Activated CD8-positive, alpha-beta memory T cell treated with anti-CD3 and anti-CD28 coated beads, Interleukin-2, amount 10 ng/mL, durations not matched to agents 7 days and 5 days (primary cell): ENCODE measurements at regions not wholly inside any gene's neighbourhood (a gene's known extent, or its start where the extent isn't known, plus 50 kb on each side); places are given as distances from the start of the nearest gene placed in this dataset.
"Not testable (repeated sequence)": the region's sequence is repeated elsewhere in the genome, so short reads cannot be mapped to it uniquely, and the experiment has no call there.

Experiments
- ATAC-seq: fragments of 150-1000 bp; cut with Tn5 transposase; one replicate; pipeline ENCODE4 v1.10.0; 2021; ENCODE audit warnings: moderate library complexity
- CTCF ChIA-PET: fragments of 350-600 bp; sonication (Branson Sonifier 250); formaldehyde crosslinking; loops from one replicate; lab custom pipeline; 2021; ENCODE audit warnings: antibody characterized with exemption; lab: Charles Lee
- DNase-seq: peaks from one replicate; pipeline ENCODE4 v3.0.0-alpha.2; 2020
- H3K27ac Mint-ChIP-seq: one replicate; pipeline ENCODE4 v1.8.0; 2021; ENCODE audit warnings: mild to moderate bottlenecking, mixed read lengths
- H3K27me3 Mint-ChIP-seq: one replicate; pipeline ENCODE4 v1.8.0; 2021; ENCODE audit warnings: mixed read lengths
- H3K36me3 Mint-ChIP-seq: one replicate; pipeline ENCODE4 v1.8.0; 2021; ENCODE audit warnings: mild to moderate bottlenecking, mixed read lengths
- H3K4me1 Mint-ChIP-seq: one replicate; pipeline ENCODE4 v1.8.0; 2021; ENCODE audit warnings: mixed read lengths
- H3K4me3 Mint-ChIP-seq: one replicate; pipeline ENCODE4 v1.8.0; 2021; ENCODE audit warnings: mild to moderate bottlenecking, moderate library complexity, mixed read lengths
- H3K9me3 Mint-ChIP-seq: one replicate; pipeline ENCODE4 v1.8.0; 2022; ENCODE audit warnings: low read depth, mixed read lengths

DNA sequence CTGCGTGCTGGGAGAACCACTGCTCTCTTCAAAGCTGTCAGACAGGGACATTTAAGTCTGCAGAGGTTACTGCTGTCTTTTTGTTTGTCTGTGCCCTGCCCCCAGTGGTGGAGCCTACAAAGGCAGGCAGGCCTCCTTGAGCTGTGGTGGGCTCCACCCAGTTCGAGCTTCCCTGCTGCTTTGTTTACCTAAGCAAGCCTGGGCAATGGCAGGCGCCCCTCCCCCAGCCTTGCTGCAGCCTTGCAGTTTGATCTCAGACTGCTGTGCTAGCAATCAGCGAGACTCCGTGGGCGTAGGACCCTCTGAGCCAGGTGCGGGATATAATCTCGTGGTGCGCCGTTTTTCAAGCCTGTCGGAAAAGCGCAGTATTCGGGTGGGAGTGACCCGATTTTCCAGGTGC lies 837.0 kb downstream of the EPHA3 start:
- H3K36me3 Mint-ChIP-seq, H3K9me3 Mint-ChIP-seq, CTCF ChIA-PET, DNase-seq, H3K4me1 Mint-ChIP-seq, ATAC-seq, H3K27ac Mint-ChIP-seq, H3K27me3 Mint-ChIP-seq, H3K4me3 Mint-ChIP-seq: not testable (repeated sequence)

DNA sequence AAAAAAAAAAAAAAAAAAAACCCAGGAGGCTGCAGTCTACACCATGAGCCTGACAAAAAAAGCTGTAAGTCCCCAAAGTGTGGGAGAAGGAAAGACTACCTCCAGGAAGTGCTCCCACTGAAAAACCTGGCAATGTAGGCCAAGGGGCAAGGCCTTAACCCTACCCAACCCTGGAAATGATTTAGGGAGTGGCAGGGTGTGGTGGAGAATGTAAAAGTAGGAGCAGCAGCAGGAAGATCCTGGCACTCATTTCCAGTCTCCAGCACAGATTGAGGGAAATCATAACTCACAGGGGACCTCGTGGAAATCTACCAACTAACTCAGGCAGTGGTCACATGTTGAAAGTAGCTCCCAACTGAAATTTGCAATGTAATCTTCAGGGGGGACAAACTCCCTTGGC lies 839.5 kb downstream of the EPHA3 start:
- Mint-ChIP-seq H3K4me3 (no peak overlapping the region), H3K27ac (no peak overlapping the region), H3K4me1 (no peaks in the 10 kb centered on the region), H3K36me3 (no peaks in the 10 kb centered on the region), H3K27me3 (no peaks in the 10 kb centered on the region), H3K9me3 (peaks cover 10% of the 10 kb centered on the region)
- CTCF ChIA-PET: no interaction called here
- ATAC-seq (no peak), DNase-seq (no peak)

DNA sequence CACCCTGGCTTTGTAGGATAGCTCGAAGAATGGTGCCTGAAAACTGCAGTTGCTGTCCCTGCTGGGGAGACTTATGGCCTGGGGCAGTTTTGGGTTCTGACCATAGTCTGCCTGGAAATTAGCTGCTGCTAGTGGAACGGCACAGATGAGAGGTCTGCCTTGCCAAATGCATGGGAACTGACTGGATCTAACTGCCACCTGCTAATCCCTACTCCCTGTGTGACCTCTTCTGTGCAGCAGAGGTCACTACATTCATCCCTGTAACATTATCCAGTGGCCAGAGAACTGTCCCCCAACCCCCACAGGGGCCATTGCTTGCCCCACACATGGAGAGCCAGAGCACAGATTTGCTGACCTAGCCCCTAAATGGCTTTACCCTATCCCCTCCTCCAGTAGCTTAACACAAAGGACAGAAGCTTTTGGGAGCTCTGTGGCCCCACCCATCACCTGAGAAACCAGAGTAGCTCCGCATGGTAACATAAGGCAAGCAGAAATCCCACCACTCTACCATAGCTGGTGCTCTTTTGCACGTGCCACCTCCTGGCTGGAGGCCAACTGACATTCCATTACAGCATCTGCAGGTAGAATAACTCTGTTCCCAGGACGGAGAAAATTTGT lies 840.0 kb downstream of the EPHA3 start:
- Mint-ChIP-seq H3K4me1 (no peaks in the 10 kb centered on the region), H3K4me3 (no peak overlapping the region), H3K27me3 (no peaks in the 10 kb centered on the region), H3K27ac (no peak overlapping the region), H3K9me3 (peaks cover 11% of the 10 kb centered on the region), H3K36me3 (no peaks in the 10 kb centered on the region)
- CTCF ChIA-PET: no interaction called here
- no peak for ATAC-seq
- no peak for DNase-seq

DNA sequence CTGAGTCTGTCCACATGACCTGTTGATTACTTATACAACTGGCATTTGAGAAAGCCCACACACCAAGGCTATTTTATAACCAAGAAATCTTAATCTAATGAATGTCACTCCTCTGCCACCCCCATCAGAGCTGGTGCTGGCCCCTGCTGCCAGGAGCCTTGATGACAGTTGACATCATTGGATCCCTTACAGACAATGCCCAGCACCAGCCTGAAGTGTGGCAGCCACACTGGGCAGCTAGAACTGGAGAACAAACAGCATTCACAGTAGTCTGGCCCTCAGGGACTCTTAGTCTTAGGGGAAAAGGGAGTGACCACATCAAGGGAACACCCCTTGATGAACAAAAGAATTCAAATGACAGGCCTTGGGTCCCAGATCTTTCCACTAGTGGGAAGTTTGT lies 840.6 kb downstream of the EPHA3 start:
- Mint-ChIP-seq H3K9me3 (peaks cover 11% of the 10 kb centered on the region), H3K36me3 (no peaks in the 10 kb centered on the region), H3K4me3 (no peak overlapping the region), H3K4me1 (no peaks in the 10 kb centered on the region), H3K27ac (no peak overlapping the region), H3K27me3 (no peaks in the 10 kb centered on the region)
- ATAC-seq (no peak), DNase-seq (no peak)
- CTCF ChIA-PET: no interaction called here

DNA sequence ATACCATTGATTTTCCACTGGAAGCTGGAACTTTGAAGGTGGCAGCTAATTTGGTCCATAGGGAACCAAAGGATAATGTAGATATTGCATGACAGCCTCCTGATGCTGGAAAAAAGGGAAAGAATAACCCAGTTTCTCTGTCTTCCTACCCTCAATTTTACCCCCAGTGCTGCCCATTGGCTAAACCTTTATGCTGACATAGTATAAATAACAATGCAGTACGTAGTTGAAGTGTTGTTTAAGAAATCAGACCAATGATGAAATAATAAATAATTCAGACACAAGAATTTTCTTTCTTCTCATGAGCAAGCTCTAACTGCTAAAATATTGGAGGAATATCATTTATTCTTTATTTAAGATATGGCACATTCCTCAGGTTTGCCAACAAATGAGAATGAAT lies 843.4 kb downstream of the EPHA3 start:
- Mint-ChIP-seq H3K27me3 (no peaks in the 10 kb centered on the region), H3K4me1 (no peaks in the 10 kb centered on the region), H3K27ac (no peak overlapping the region), H3K4me3 (no peak overlapping the region), H3K36me3 (no peaks in the 10 kb centered on the region), H3K9me3 (peaks cover 14% of the 10 kb centered on the region)
- DNase-seq (no peak), ATAC-seq (no peak)
- CTCF ChIA-PET: no interaction called here

DNA sequence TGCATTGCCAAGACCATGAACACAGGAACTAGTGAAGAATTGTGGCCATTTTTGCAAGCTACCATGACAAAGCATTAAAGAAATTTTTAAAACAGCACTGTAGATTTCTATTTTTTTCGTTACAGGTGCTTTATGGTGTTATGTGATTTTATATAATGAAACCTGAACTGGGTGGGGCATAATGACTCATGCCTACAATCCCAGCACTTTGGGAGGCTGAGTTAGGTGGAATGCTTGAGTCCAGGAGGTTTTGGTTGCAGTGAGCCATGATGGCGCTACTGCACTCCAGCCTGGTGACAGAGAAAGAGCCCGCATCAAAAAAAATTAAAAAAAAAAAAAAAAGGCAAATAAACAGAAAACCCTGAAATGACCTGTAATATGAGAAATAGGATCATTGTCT lies 846.7 kb downstream of the EPHA3 start:
- DNase-seq (no peak), ATAC-seq (no peak)
- Mint-ChIP-seq H3K27ac (no peak overlapping the region), H3K4me1 (no peaks in the 10 kb centered on the region), H3K4me3 (no peak overlapping the region), H3K36me3 (no peaks in the 10 kb centered on the region), H3K9me3 (peaks cover 8% of the 10 kb centered on the region), H3K27me3 (no peaks in the 10 kb centered on the region)
- CTCF ChIA-PET: no interaction called here

DNA sequence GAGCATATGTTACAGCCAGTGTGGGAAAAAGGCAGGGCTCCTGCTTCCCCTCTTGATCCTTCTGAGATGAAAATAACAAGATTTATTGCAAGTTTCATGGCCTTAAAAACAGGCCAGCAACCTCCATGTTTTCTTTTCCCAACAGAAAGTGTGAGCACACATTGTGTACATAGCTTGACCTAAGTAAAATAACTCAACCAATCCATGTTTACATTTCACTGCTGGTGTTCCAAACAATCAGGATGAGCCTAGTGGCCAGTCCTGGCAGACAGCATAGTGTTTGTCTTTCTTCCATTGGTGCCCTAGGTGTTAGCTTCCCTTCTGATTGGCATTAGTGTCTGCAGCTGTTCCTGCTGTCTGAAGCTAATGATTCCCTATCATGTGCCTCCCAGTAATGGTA lies 847.7 kb downstream of the EPHA3 start:
- Mint-ChIP-seq H3K9me3 (peaks cover 8% of the 10 kb centered on the region), H3K4me1 (no peaks in the 10 kb centered on the region), H3K36me3 (no peaks in the 10 kb centered on the region), H3K27ac (no peak overlapping the region), H3K27me3 (no peaks in the 10 kb centered on the region), H3K4me3 (no peak overlapping the region)
- CTCF ChIA-PET: no interaction called here
- no peak for DNase-seq
- ATAC-seq: no peak

DNA sequence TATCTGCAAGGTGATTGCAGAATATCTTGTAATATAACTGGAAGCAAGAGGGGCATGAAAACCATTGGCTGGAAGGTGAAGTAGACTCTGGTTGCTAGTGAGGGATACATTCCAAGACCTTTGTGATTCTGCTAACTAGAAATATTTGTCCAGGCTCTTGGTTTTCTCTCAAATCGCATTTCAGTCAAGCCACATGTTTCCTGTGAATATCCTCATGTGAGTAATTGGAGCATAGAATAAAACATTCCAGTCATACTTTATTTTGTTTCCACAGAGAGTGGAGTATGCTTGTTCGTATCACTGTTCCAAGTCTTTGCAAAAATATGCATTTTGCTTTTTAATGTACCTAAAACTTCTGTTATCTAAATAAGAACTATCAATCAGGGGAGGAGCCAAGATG lies 850.0 kb downstream of the EPHA3 start:
- no peak for ATAC-seq
- Mint-ChIP-seq H3K4me3 (no peak overlapping the region), H3K36me3 (no peaks in the 10 kb centered on the region), H3K9me3 (peaks cover 6% of the 10 kb centered on the region), H3K27ac (no peak overlapping the region), H3K4me1 (no peaks in the 10 kb centered on the region), H3K27me3 (no peaks in the 10 kb centered on the region)
- CTCF ChIA-PET: no interaction called here
- no peak for DNase-seq

DNA sequence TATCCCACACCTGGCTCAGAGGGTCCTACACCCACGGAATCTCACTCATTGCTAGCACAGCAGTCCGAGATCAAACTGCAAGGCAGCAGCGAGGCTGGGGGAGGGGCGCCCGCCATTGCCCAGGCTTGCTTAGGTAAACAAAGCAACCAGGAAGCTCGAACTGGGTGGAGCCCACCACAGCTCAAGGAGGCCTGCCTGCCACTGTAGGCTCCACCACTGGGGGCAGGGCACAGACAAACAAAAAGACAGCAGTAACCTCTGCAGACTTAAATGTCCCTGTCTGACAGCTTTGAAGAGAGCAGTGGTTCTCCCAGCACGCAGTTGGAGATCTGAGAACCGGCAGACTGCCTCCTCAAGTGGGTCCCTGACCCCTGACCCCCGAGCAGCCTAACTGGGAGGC lies 850.7 kb downstream of the EPHA3 start:
- H3K36me3 Mint-ChIP-seq, H3K9me3 Mint-ChIP-seq, H3K27me3 Mint-ChIP-seq, H3K4me1 Mint-ChIP-seq, H3K4me3 Mint-ChIP-seq, DNase-seq, CTCF ChIA-PET, ATAC-seq, H3K27ac Mint-ChIP-seq: not testable (repeated sequence)

DNA sequence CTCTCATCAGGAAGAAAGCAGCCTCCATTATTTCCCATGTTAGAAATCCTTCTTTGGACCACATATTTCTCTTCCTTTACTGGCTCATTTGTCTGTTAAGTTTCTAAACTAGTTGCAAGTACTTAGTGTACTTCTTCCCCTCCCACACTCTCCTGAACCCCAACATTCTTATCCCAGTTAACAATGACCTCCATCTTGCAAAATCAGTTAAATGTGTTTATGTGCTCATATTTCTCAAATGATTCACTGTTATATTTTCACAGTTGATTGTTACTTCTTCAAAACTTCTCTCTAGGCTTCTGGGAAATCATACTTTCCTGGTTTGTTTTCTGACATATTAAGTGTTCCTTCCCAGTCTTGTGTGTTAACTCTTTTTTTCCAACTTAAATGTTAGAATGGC lies 856.9 kb downstream of the EPHA3 start:
- H3K36me3 Mint-ChIP-seq: no peaks in the 10 kb centered on the region
- DNase-seq (no peak), ATAC-seq (no peak)
- CTCF ChIA-PET: no interaction called here
- no peaks in the 10 kb centered on the region for H3K27me3 Mint-ChIP-seq
- no peak overlapping the region for H3K4me3 Mint-ChIP-seq
- no peak overlapping the region for H3K27ac Mint-ChIP-seq
- H3K4me1 Mint-ChIP-seq: no peaks in the 10 kb centered on the region
- peaks cover 14% of the 10 kb centered on the region for H3K9me3 Mint-ChIP-seq

DNA sequence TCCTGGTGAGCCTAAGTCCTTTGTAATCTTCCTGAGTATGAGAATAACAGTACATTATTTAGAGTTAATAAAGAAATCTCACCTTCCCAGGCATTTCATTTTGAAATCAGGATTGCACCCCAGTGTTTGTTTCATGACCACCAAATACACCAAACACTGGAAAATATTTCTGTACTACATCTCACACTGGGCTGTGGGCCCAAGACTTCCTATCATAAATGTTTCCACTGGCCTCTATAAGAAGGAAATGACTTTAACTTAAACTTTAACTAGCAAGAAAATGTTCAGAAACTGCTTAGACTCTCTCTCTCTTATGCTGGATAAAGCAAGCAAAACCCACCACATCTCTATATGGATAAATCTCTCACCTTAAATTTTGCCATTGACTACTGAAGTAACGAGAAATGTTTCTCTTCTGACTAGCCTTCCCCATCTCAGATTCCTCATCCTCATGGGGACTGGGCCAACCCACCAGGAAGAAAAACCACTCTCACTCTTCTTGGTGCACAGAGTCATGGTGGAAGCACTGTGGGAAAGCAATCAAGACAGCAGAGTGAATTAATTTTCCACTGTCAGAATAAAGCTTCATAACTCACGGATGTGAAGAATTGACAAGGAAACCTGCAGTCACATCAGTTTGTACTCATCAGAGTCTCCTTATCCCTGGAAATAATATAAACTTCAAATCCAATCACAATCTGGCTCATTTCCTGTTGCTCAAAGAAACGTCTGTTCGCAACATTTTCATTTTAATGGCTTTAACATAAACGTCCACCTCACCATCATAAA lies 859.6 kb downstream of the EPHA3 start:
- H3K4me1 Mint-ChIP-seq: no peaks in the 10 kb centered on the region
- DNase-seq (no peak), ATAC-seq (no peak)
- H3K9me3 Mint-ChIP-seq: peaks cover 16% of the 10 kb centered on the region
- no peaks in the 10 kb centered on the region for H3K36me3 Mint-ChIP-seq
- no peak overlapping the region for H3K27ac Mint-ChIP-seq
- CTCF ChIA-PET: no interaction called here
- H3K4me3 Mint-ChIP-seq: no peak overlapping the region
- H3K27me3 Mint-ChIP-seq: no peaks in the 10 kb centered on the region

DNA sequence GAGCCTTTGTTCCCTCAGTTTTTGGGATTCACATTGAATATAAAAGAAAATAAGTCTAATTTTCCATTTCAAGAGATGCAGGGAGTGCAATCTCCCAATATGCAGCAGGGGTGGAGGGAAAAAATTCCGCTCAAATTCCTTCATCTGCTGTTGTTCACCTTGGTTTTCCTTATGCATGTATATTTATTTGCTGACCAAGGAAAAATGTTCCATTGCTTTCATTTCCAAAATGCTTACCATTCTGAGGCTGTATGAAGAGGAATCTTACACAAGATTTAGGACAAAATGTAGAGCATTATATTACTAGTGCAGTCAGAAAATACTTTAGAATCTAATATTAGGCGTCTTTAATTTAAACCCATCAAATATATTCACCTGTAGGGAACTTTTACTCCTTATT lies 863.9 kb downstream of the EPHA3 start:
- CTCF ChIA-PET: no interaction called here
- Mint-ChIP-seq H3K4me3 (no peak overlapping the region), H3K9me3 (peaks cover 10% of the 10 kb centered on the region), H3K27me3 (no peaks in the 10 kb centered on the region), H3K27ac (no peak overlapping the region), H3K36me3 (no peaks in the 10 kb centered on the region), H3K4me1 (no peaks in the 10 kb centered on the region)
- ATAC-seq (no peak), DNase-seq (no peak)

DNA sequence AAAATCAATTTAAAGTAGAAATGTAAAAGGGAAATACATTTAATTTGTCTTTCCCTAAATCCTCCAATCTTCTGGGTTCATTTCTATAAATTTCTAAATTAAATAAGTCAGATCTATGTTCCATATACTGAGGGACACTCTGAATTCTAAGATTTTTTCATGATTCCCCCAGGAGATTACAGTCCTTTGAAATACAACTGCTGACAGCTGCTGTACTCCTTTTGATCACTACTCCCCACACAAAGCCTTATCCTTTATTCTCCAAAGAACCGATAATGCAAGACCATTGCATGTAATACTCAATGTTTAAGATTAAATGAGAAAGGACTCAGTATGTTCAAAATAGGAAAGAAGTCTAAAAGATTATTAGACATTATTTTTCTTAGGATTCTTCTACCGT lies 865.7 kb downstream of the EPHA3 start:
- Mint-ChIP-seq H3K27me3 (no peaks in the 10 kb centered on the region), H3K27ac (no peak overlapping the region), H3K9me3 (peaks cover 4% of the 10 kb centered on the region), H3K4me3 (no peak overlapping the region), H3K36me3 (no peaks in the 10 kb centered on the region), H3K4me1 (no peaks in the 10 kb centered on the region)
- CTCF ChIA-PET: no interaction called here
- DNase-seq: no peak
- no peak for ATAC-seq

DNA sequence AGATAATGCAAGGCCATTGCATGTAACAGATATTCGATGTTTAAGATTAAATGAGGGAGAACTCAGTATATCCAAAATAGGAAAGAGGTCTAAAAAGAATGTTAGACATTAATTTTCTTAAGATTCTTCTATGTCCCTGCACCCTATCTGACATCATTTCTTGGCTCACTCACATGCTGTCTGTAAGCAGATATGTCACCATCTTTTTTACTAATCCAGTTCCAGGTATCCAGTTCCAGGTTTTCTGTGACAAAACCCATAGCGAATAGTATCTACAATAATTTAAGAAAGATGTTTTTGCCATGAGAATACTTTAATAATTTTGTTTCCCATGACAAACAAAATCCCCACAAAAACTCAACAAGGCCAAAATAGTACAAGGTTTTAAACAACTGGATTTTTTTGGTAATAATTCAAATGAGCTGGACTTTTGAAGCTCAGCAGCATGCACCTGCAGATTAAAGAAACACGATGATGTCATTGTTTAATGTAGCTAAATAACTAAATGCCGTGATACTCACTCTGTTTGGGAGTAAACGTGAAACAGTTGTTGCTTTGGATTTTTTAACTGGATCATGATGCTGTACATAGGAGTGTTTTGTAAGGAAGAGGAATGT lies 867.6 kb downstream of the EPHA3 start:
- H3K27ac Mint-ChIP-seq: no peak overlapping the region
- DNase-seq (no peak), ATAC-seq (no peak)
- CTCF ChIA-PET: no interaction called here
- no peaks in the 10 kb centered on the region for H3K36me3 Mint-ChIP-seq
- no peaks in the 10 kb centered on the region for H3K4me1 Mint-ChIP-seq
- no peak overlapping the region for H3K4me3 Mint-ChIP-seq
- peaks cover 2% of the 10 kb centered on the region for H3K9me3 Mint-ChIP-seq
- H3K27me3 Mint-ChIP-seq: no peaks in the 10 kb centered on the region
